HG03175 (cell line): ENCODE measurements at regions not wholly inside any gene's neighbourhood (a gene's known extent, or its start where the extent isn't known, plus 50 kb on each side); places are given as distances from the start of the nearest gene placed in this dataset.
"Not testable (repeated sequence)": the region's sequence is repeated elsewhere in the genome, so short reads cannot be mapped to it uniquely, and the experiment has no call there.

Experiments
- ATAC-seq: cut with Tn5 transposase; IDR thresholded peaks from one replicate; pipeline ENCODE4 v1.9.1; 2021; ENCODE audit warnings: mild to moderate bottlenecking, moderate library complexity; ENCODE audit not compliant: unreplicated experiment

GRCh38 chr2:125207431-125207830 is 1182.3 kb downstream of the CNTNAP5 start:
- ATAC-seq = no peak

GRCh38 chr2:125216321-125216720 is 1191.2 kb downstream of the CNTNAP5 start:
- no peak for ATAC-seq

GRCh38 chr2:125224188-125224587 is 1199.1 kb downstream of the CNTNAP5 start:
- ATAC-seq = no peak

- no peak for ATAC-seq
These were observed 1199.7 kb downstream of the CNTNAP5 start for GRCh38 chr2:125224830-125225229.

- ATAC-seq = no peak
These were observed 1202.8 kb downstream of the CNTNAP5 start for GRCh38 chr2:125227843-125228392.

- ATAC-seq = no peak
These were observed 1215.8 kb downstream of the CNTNAP5 start for GRCh38 chr2:125240870-125241269.

GRCh38 chr2:125243074-125243473 is 1218.0 kb downstream of the CNTNAP5 start:
- no peak for ATAC-seq

- no peak for ATAC-seq
These were observed 1228.9 kb downstream of the CNTNAP5 start for GRCh38 chr2:125254010-125254409.

- ATAC-seq = no peak
These were observed 1234.4 kb downstream of the CNTNAP5 start for GRCh38 chr2:125259451-125259850.

GRCh38 chr2:125260366-125260930 is 1235.4 kb downstream of the CNTNAP5 start:
- ATAC-seq = not testable (repeated sequence)

GRCh38 chr2:125264453-125264852 is 1239.4 kb downstream of the CNTNAP5 start:
- ATAC-seq = no peak

GRCh38 chr2:125267683-125268082 is 1242.6 kb downstream of the CNTNAP5 start:
- ATAC-seq = no peak

GRCh38 chr2:125272651-125273050 is 1247.6 kb downstream of the CNTNAP5 start:
- ATAC-seq = no peak

GRCh38 chr2:125274718-125275117 is 1249.6 kb downstream of the CNTNAP5 start:
- ATAC-seq = no peak

- ATAC-seq = no peak
These were observed 1255.2 kb downstream of the CNTNAP5 start for GRCh38 chr2:125280265-125280664.

- no peak for ATAC-seq
These were observed 1256.2 kb downstream of the CNTNAP5 start for GRCh38 chr2:125281242-125281641.

GRCh38 chr2:125296742-125297141 is 1271.7 kb downstream of the CNTNAP5 start:
- no peak for ATAC-seq

- ATAC-seq = no peak
These were observed 1285.7 kb downstream of the CNTNAP5 start for GRCh38 chr2:125310657-125311364.

- no peak for ATAC-seq
These were observed 1287.3 kb downstream of the CNTNAP5 start for GRCh38 chr2:125312342-125312741.

- no peak for ATAC-seq
These were observed 1288.7 kb downstream of the CNTNAP5 start for GRCh38 chr2:125313806-125314205.

GRCh38 chr2:125318740-125319139 is 1293.7 kb downstream of the CNTNAP5 start:
- no peak for ATAC-seq

GRCh38 chr2:125324273-125324672 is 1299.2 kb downstream of the CNTNAP5 start:
- ATAC-seq = no peak
